Lower leg skin (tissue), 4 donors: ENCODE measurements at regions not wholly inside any gene's neighbourhood (a gene's known extent, or its start where the extent isn't known, plus 50 kb on each side); places are given as distances from the start of the nearest gene placed in this dataset.

Experiments
- DNase-seq, 2 donors: peaks; one replicate each; pipeline ENCODE4 v3.0.0-alpha.2; 2019; ENCODE audit warnings: low spot score in 2 of 2
- H3K4me3 ChIP-seq: fragments of 200-600 bp; sonication (generic); 2 replicates; pipeline ENCODE4 v1.5.1; 2017; ENCODE audit warnings: mild to moderate bottlenecking, low read depth; ENCODE audit not compliant: poor library complexity, severe bottlenecking
- CTCF ChIP-seq, 3 donors: fragments of 450-650 bp; IDR thresholded peaks; one replicate each; pipeline ENCODE4 v1.5.1; 2016; ENCODE audit warnings: antibody characterized with exemption in 3 of 3, mild to moderate bottlenecking in 3 of 3, moderate library complexity in 2 of 3
- POLR2A ChIP-seq, 2 donors: fragments of 450-650 bp; IDR thresholded peaks; one replicate each; pipeline ENCODE4 v1.6.1; 2016 to 2017; ENCODE audit warnings: antibody characterized with exemption in 2 of 2, mild to moderate bottlenecking in 1 of 2, moderate library complexity in 1 of 2
- WGBS, 2 donors: methylation state at CpG; one replicate each; pipeline ENCODE4 v1.1.5; 2018; 5-methylcytosine and 5-hydroxymethylcytosine counted together
- intact Hi-C: fragments of 100-400 bp; cut with DNase I; formaldehyde crosslinking; loops from one replicate; pipeline ENCODE4 v1.15.0; 2023; ENCODE audit warnings: low total_unique reads

GRCh38 chr10:9357471-9357870 is 1303.0 kb downstream of the GATA3 start:
- DNase-seq: no peak
- intact Hi-C loops: no loop called here
- no peak overlapping the region for H3K4me3 ChIP-seq
- TF ChIP-seq POLR2A (IDR thresholded peaks at IDR 0.05): no peak
- no peak for TF ChIP-seq CTCF (IDR thresholded peaks at IDR 0.05)
- WGBS, 2 donors: 57 to 61% methylated on average over 4 of the region's 4 CpGs

- WGBS, 2 donors: 57 to 65% methylated on average over 5 of the region's 5 CpGs
- TF ChIP-seq CTCF (IDR thresholded peaks at IDR 0.05) (no peak), POLR2A (IDR thresholded peaks at IDR 0.05) (no peak)
- H3K4me3 ChIP-seq: no peak overlapping the region
- DNase-seq: no peak
- intact Hi-C loops: no loop called here
Measured at GRCh38 chr10:9362721-9363120, 1308.2 kb downstream of the GATA3 start.

GRCh38 chr10:9379183-9379582 is 1324.7 kb downstream of the GATA3 start:
- intact Hi-C loops: no loop called here
- H3K4me3 ChIP-seq: no peak overlapping the region
- TF ChIP-seq CTCF (IDR thresholded peaks at IDR 0.05) (no peak), POLR2A (IDR thresholded peaks at IDR 0.05) (no peak)
- no peak for DNase-seq
- WGBS, 2 donors: 95 to 96% methylated on average over 15 of the region's 15 CpGs

GRCh38 chr10:9381733-9382532 is 1327.4 kb downstream of the GATA3 start:
- TF ChIP-seq POLR2A (IDR thresholded peaks at IDR 0.05) (no peak), CTCF (IDR thresholded peaks at IDR 0.05) (no peak)
- DNase-seq: no peak
- intact Hi-C loops: no loop called here
- no peak overlapping the region for H3K4me3 ChIP-seq
- 49 to 54% methylated on average over 5 of the region's 5 CpGs for WGBS, 2 donors

- no peak overlapping the region for H3K4me3 ChIP-seq
- WGBS, 2 donors: 67 to 72% methylated on average over 3 of the region's 3 CpGs
- no peak for TF ChIP-seq CTCF (IDR thresholded peaks at IDR 0.05)
- TF ChIP-seq POLR2A (IDR thresholded peaks at IDR 0.05): no peak
- DNase-seq: no peak
- intact Hi-C loops: no loop called here
Measured at GRCh38 chr10:9382533-9382866, 1328.0 kb downstream of the GATA3 start.

GRCh38 chr10:9390516-9390915 is 1336.0 kb downstream of the GATA3 start:
- no peak for DNase-seq
- no peak overlapping the region for H3K4me3 ChIP-seq
- intact Hi-C loops: no loop called here
- 66 to 67% methylated on average over 3 of the region's 3 CpGs for WGBS, 2 donors
- TF ChIP-seq CTCF (IDR thresholded peaks at IDR 0.05) (no peak), POLR2A (IDR thresholded peaks at IDR 0.05) (no peak)
